ENCODE measurements at regions not wholly inside any gene's neighbourhood (a gene's known extent, or its start where the extent isn't known, plus 50 kb on each side); places are given as distances from the start of the nearest gene placed in this dataset.

- TF ChIP-seq CTCF (IDR thresholded peaks at IDR 0.05; ENCODE audit: borderline replicate concordance, extremely low read depth, low read length, poor library complexity, severe bottlenecking) (no peak), EZH2 (IDR thresholded peaks at IDR 0.05; ENCODE audit: borderline replicate concordance, low read depth, low read length, severe bottlenecking) (no peak)
Observed at GRCh38 chr13:84187626-84188025, 305.4 kb upstream of the SLITRK1 start.
